Keratinocyte (primary cell): ENCODE measurements at regions not wholly inside any gene's neighbourhood (a gene's known extent, or its start where the extent isn't known, plus 50 kb on each side); places are given as distances from the start of the nearest gene placed in this dataset.

ENCODE experiments used
- EZH2 ChIP-seq: IDR thresholded peaks from one replicate; pipeline ENCODE4 v1.6.1; 2012; ENCODE audit warnings: inconsistent platforms, mild to moderate bottlenecking, low read length, moderate library complexity
- TF ChIP-seq, protein P1 (sequence below), 3 experiments: IDR thresholded peaks in 1 of 3; conservative IDR thresholded peaks in 1 of 3; optimal IDR thresholded peaks in 1 of 3; 2 replicates in 2 of 3; 3 replicates in 1 of 3; pipeline versions ENCODE3 to v1.5.1; 2011; ENCODE audit warnings: low read length in 3 of 3, mild to moderate bottlenecking in 3 of 3, moderate library complexity in 2 of 3, control low read depth in 1 of 3, inconsistent platforms in 1 of 3; ENCODE audit not compliant: insufficient read depth in 2 of 3; ENCODE audit errors: extremely low read depth in 1 of 3

DNA sequence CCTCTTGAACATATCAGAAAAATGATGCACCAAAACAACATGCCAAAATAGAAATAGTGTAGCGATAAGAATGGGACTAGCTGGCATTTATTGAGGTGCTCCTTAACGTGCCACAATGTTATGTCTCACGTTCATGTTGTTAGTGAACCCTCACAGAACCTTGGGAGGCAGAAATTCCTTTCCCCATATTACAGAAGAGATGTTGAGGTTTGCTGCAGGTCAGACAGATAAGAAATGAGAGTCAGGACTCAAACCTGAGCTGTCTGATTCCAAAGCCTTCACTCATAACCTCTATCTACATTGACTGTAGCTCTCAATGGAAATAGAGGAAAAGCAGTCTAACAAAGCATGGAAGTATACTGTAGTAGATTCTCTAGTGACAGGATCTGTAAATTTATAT is 163.3 kb upstream of the STK17B start:
- TF ChIP-seq, protein P1, sequence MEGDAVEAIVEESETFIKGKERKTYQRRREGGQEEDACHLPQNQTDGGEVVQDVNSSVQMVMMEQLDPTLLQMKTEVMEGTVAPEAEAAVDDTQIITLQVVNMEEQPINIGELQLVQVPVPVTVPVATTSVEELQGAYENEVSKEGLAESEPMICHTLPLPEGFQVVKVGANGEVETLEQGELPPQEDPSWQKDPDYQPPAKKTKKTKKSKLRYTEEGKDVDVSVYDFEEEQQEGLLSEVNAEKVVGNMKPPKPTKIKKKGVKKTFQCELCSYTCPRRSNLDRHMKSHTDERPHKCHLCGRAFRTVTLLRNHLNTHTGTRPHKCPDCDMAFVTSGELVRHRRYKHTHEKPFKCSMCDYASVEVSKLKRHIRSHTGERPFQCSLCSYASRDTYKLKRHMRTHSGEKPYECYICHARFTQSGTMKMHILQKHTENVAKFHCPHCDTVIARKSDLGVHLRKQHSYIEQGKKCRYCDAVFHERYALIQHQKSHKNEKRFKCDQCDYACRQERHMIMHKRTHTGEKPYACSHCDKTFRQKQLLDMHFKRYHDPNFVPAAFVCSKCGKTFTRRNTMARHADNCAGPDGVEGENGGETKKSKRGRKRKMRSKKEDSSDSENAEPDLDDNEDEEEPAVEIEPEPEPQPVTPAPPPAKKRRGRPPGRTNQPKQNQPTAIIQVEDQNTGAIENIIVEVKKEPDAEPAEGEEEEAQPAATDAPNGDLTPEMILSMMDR (optimal IDR thresholded peaks at IDR 0.05 in 1 of 3, IDR thresholded peaks at IDR 0.05 in 1 of 3, conservative IDR thresholded peaks at IDR 0.05 in 1 of 3; ENCODE audit: extremely low read depth in 1 of 3, insufficient read depth in 2 of 3, low read length in 3 of 3) = no peak
- no peak for TF ChIP-seq EZH2
